ENCODE measurements at regions not wholly inside any gene's neighbourhood (a gene's known extent, or its start where the extent isn't known, plus 50 kb on each side); places are given as distances from the start of the nearest gene placed in this dataset.

DNA sequence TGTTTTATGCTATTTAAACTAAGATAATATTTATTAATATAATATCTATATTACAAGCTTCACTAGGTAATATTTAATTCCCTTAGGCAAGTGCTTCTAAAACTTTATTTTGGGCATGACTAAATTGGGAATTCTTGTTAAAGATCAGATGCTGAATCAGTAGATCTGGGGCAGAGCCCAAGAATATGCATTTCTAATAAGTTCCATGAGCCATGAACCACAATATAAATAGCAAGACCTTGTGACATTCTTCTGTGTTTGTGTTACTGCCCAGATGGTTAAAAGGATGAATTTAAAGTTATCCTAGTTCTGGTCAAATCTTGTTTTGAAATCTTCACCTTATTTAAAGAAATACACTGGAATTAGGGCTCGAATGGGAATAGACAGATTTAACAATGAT lies 258.4 kb upstream of the CACNA2D1 start:
- Histone ChIP-seq H3K4me1 (ENCODE audit: control insufficient read depth, insufficient read depth, low read length) (no peaks in the 10 kb centered on the region), H3K9ac (ENCODE audit: low read length) (no peak overlapping the region), H3K9me3 (ENCODE audit: control insufficient read depth, low read length) (no peaks in the 10 kb centered on the region), H3K4me3 (ENCODE audit: low read length) (no peak overlapping the region), H3K36me3 (ENCODE audit: control insufficient read depth, insufficient read depth, low read length) (no peaks in the 10 kb centered on the region), H3K27me3 (ENCODE audit: control insufficient read depth, insufficient read depth, low read length) (no peaks in the 10 kb centered on the region)

DNA sequence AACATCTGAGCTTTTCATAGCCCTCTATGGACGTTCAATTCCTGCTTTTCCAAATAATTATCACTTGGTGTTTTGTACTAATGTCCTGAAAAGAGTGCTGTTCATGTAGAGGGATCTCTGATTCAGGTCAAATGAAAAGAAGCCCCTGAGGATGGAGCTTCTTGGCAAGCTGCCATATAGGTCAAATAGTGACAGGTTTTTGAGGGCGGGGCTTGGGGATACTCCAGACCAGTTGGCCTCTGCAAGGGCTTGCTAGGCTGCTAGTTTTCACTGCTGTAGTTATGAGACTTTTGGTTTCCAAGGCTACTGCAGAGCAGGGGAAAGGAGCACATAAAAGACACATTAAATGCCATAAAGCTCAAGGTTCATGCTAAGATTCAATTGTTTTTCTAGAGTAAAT lies 257.2 kb upstream of the CACNA2D1 start:
- no peaks in the 10 kb centered on the region for H3K27me3 ChIP-seq (ENCODE audit: control insufficient read depth, insufficient read depth, low read length)
- H3K4me3 ChIP-seq (ENCODE audit: low read length), result no peak overlapping the region
- H3K4me1 ChIP-seq (ENCODE audit: control insufficient read depth, insufficient read depth, low read length), result no peaks in the 10 kb centered on the region
- H3K9me3 ChIP-seq (ENCODE audit: control insufficient read depth, low read length), result no peaks in the 10 kb centered on the region
- no peak overlapping the region for H3K9ac ChIP-seq (ENCODE audit: low read length)
- no peaks in the 10 kb centered on the region for H3K36me3 ChIP-seq (ENCODE audit: control insufficient read depth, insufficient read depth, low read length)

DNA sequence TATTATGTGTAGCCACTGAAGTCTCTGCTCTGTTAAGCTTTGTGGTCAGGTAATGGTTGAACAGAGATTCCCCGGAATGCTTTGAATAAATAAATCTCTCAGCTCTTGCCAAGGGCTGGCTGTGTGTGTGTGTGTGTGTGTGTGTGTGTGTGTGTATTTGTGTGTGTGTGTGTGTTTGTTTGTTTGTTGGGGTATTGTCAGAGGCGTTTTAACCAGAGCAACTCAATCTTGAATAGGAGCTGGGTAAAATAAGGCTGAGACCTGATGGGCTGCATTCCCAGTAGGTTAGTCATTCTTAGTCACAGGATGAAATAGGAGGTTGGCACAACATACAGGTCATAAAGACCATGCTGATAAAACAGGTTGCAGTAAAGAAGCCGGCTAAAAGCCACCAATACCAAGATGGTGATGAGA lies 256.2 kb upstream of the CACNA2D1 start:
- no peak overlapping the region for H3K9ac ChIP-seq (ENCODE audit: low read length)

GRCh38 chr7:82697897-82698296 lies 254.3 kb upstream of the CACNA2D1 start:
- Histone ChIP-seq H3K4me1 (ENCODE audit: control insufficient read depth, insufficient read depth, low read length) (no peaks in the 10 kb centered on the region), H3K36me3 (ENCODE audit: control insufficient read depth, insufficient read depth, low read length) (no peaks in the 10 kb centered on the region), H3K4me3 (ENCODE audit: low read length) (no peak overlapping the region), H3K9ac (ENCODE audit: low read length) (no peak overlapping the region), H3K27me3 (ENCODE audit: control insufficient read depth, insufficient read depth, low read length) (no peaks in the 10 kb centered on the region), H3K9me3 (ENCODE audit: control insufficient read depth, low read length) (no peaks in the 10 kb centered on the region)

More for the DNA sequence above, 256.2 kb upstream of the CACNA2D1 start:
- no peaks in the 10 kb centered on the region for H3K9me3 ChIP-seq (ENCODE audit: control insufficient read depth, low read length)
- no peaks in the 10 kb centered on the region for H3K27me3 ChIP-seq (ENCODE audit: control insufficient read depth, insufficient read depth, low read length)
- H3K36me3 ChIP-seq (ENCODE audit: control insufficient read depth, insufficient read depth, low read length), result no peaks in the 10 kb centered on the region
- no peak overlapping the region for H3K4me3 ChIP-seq (ENCODE audit: low read length)
- H3K4me1 ChIP-seq (ENCODE audit: control insufficient read depth, insufficient read depth, low read length), result no peaks in the 10 kb centered on the region

GRCh38 chr7:82696631-82697030 lies 253.1 kb upstream of the CACNA2D1 start:
- H3K4me1 ChIP-seq (ENCODE audit: control insufficient read depth, insufficient read depth, low read length), result no peaks in the 10 kb centered on the region
- H3K36me3 ChIP-seq (ENCODE audit: control insufficient read depth, insufficient read depth, low read length), result no peaks in the 10 kb centered on the region
- H3K27me3 ChIP-seq (ENCODE audit: control insufficient read depth, insufficient read depth, low read length), result no peaks in the 10 kb centered on the region
- H3K9me3 ChIP-seq (ENCODE audit: control insufficient read depth, low read length), result no peaks in the 10 kb centered on the region
- no peak overlapping the region for H3K4me3 ChIP-seq (ENCODE audit: low read length)
- H3K9ac ChIP-seq (ENCODE audit: low read length), result no peak overlapping the region

DNA sequence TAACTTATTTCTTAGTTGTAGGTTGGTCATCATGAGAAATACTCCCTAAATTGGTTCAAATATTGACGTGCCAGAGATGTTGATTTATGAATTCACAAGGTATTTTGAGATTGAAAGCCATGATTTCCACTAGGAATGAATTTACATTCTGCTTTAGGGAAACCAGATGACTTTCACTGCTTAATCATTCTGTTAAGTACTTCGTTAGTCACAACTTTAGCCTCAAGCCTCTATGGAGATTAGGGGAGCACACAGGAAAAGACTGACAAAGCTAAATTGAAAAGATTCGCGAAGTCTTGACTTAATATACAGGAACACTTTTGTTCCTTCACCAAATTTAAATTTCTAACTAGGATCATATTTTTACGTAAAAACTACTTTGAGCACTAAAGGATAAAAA lies 250.4 kb upstream of the CACNA2D1 start:
- H3K4me3 ChIP-seq (ENCODE audit: low read length), result no peak overlapping the region
- no peaks in the 10 kb centered on the region for H3K36me3 ChIP-seq (ENCODE audit: control insufficient read depth, insufficient read depth, low read length)
- H3K9ac ChIP-seq (ENCODE audit: low read length), result no peak overlapping the region
- H3K4me1 ChIP-seq (ENCODE audit: control insufficient read depth, insufficient read depth, low read length), result no peaks in the 10 kb centered on the region
- no peaks in the 10 kb centered on the region for H3K27me3 ChIP-seq (ENCODE audit: control insufficient read depth, insufficient read depth, low read length)
- no peaks in the 10 kb centered on the region for H3K9me3 ChIP-seq (ENCODE audit: control insufficient read depth, low read length)

DNA sequence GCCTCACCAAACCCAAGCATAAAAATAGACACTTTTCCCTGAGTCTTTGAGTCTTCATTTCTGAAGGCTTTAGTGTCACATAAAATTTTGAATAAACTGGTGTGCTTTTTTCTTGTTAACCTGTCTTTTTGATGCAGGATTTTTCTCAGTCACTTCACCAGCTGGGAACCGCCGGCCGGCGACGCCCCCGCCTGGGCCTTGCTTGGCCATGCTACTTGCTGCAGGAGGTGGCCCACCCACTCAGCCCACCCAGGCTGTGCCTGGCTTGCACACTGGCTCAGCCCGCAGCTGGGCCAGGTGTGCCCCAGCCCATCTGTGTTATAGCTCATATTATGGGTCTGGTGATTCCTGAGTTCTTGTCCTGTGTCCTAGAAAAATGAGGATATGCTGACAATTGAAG lies 247.4 kb upstream of the CACNA2D1 start:
- no peak overlapping the region for H3K4me3 ChIP-seq (ENCODE audit: low read length)
- H3K9ac ChIP-seq (ENCODE audit: low read length), result no peak overlapping the region
- no peaks in the 10 kb centered on the region for H3K27me3 ChIP-seq (ENCODE audit: control insufficient read depth, insufficient read depth, low read length)
- H3K36me3 ChIP-seq (ENCODE audit: control insufficient read depth, insufficient read depth, low read length), result no peaks in the 10 kb centered on the region
- no peaks in the 10 kb centered on the region for H3K9me3 ChIP-seq (ENCODE audit: control insufficient read depth, low read length)
- H3K4me1 ChIP-seq (ENCODE audit: control insufficient read depth, insufficient read depth, low read length), result no peaks in the 10 kb centered on the region

DNA sequence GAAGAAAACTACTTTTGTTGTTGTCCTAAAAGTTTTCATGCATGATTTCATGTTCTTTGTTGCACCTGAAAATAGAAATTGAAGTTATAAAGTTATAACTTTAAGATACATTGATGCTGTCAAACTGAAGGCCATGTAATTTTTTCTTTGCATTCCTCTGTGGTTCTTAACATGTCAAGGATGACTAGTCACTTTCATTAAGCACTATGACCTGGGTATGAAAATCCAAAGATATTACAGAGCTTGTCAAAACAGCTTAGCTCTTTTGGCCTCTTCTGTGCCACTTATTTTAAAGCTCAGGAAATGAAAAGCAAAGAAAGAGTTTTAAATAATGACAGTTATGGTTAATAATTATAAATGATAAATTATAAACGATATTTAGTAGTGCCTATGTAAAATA lies 241.6 kb upstream of the CACNA2D1 start:
- Histone ChIP-seq H3K27me3 (ENCODE audit: control insufficient read depth, insufficient read depth, low read length) (no peaks in the 10 kb centered on the region), H3K4me1 (ENCODE audit: control insufficient read depth, insufficient read depth, low read length) (no peaks in the 10 kb centered on the region), H3K4me3 (ENCODE audit: low read length) (no peak overlapping the region), H3K9ac (ENCODE audit: low read length) (no peak overlapping the region), H3K36me3 (ENCODE audit: control insufficient read depth, insufficient read depth, low read length) (no peaks in the 10 kb centered on the region), H3K9me3 (ENCODE audit: control insufficient read depth, low read length) (no peaks in the 10 kb centered on the region)

- H3K4me3 ChIP-seq (ENCODE audit: low read length), result no peak overlapping the region
- no peak overlapping the region for H3K9ac ChIP-seq (ENCODE audit: low read length)
- H3K4me1 ChIP-seq (ENCODE audit: control insufficient read depth, insufficient read depth, low read length), result no peaks in the 10 kb centered on the region
- no peaks in the 10 kb centered on the region for H3K36me3 ChIP-seq (ENCODE audit: control insufficient read depth, insufficient read depth, low read length)
- H3K9me3 ChIP-seq (ENCODE audit: control insufficient read depth, low read length), result no peaks in the 10 kb centered on the region
- no peaks in the 10 kb centered on the region for H3K27me3 ChIP-seq (ENCODE audit: control insufficient read depth, insufficient read depth, low read length)
These were observed 235.1 kb upstream of the CACNA2D1 start for GRCh38 chr7:82678716-82679115.

GRCh38 chr7:82678259-82678658 lies 234.7 kb upstream of the CACNA2D1 start:
- no peak overlapping the region for H3K9ac ChIP-seq (ENCODE audit: low read length)

GRCh38 chr7:82677493-82677892 lies 233.9 kb upstream of the CACNA2D1 start:
- Histone ChIP-seq H3K36me3 (ENCODE audit: control insufficient read depth, insufficient read depth, low read length) (no peaks in the 10 kb centered on the region), H3K27me3 (ENCODE audit: control insufficient read depth, insufficient read depth, low read length) (no peaks in the 10 kb centered on the region), H3K4me3 (ENCODE audit: low read length) (no peak overlapping the region), H3K9me3 (ENCODE audit: control insufficient read depth, low read length) (no peaks in the 10 kb centered on the region), H3K4me1 (ENCODE audit: control insufficient read depth, insufficient read depth, low read length) (no peaks in the 10 kb centered on the region), H3K9ac (ENCODE audit: low read length) (no peak overlapping the region)

More at GRCh38 chr7:82678259-82678658, 234.7 kb upstream of the CACNA2D1 start:
- H3K27me3 ChIP-seq (ENCODE audit: control insufficient read depth, insufficient read depth, low read length), result no peaks in the 10 kb centered on the region
- no peaks in the 10 kb centered on the region for H3K4me1 ChIP-seq (ENCODE audit: control insufficient read depth, insufficient read depth, low read length)
- no peak overlapping the region for H3K4me3 ChIP-seq (ENCODE audit: low read length)
- H3K36me3 ChIP-seq (ENCODE audit: control insufficient read depth, insufficient read depth, low read length), result no peaks in the 10 kb centered on the region
- H3K9me3 ChIP-seq (ENCODE audit: control insufficient read depth, low read length), result no peaks in the 10 kb centered on the region

DNA sequence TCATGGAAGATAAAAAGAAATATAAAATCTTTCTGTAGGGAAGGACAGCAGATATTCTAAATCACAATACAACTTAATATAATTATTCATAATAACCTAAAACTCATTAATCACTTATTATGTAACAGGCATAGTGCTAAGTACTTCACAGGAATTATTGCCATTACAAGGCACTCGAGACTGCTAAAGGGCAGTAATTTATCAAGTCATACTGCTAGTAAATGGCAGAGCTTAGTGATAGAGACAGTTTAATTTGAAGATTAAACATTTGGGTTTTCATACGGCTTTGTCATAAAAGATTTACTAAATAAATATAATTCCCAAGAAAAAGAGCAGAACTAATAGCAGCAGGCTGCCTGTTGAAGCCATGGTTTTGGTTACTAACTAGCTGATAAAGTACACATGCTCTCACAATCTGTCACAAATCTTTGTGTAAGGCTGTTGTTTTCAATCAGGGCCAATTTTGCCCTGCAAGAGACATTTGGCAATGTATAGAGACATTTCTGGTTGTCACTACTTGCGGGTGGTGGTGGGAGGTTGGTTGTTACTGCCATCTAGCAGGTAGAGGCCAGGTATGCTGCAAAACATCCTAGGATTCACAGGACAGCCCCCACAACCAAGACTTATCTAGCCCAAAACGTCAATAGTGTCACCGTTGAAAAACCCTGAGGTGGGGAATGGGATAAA lies 233.3 kb upstream of the CACNA2D1 start:
- Histone ChIP-seq H3K36me3 (ENCODE audit: control insufficient read depth, insufficient read depth, low read length) (no peaks in the 10 kb centered on the region), H3K4me1 (ENCODE audit: control insufficient read depth, insufficient read depth, low read length) (no peaks in the 10 kb centered on the region), H3K4me3 (ENCODE audit: low read length) (no peak overlapping the region), H3K9ac (ENCODE audit: low read length) (no peak overlapping the region), H3K27me3 (ENCODE audit: control insufficient read depth, insufficient read depth, low read length) (no peaks in the 10 kb centered on the region), H3K9me3 (ENCODE audit: control insufficient read depth, low read length) (no peaks in the 10 kb centered on the region)

GRCh38 chr7:82675396-82675795 lies 231.8 kb upstream of the CACNA2D1 start:
- no peak overlapping the region for H3K9ac ChIP-seq (ENCODE audit: low read length)
- H3K27me3 ChIP-seq (ENCODE audit: control insufficient read depth, insufficient read depth, low read length), result no peaks in the 10 kb centered on the region
- no peaks in the 10 kb centered on the region for H3K36me3 ChIP-seq (ENCODE audit: control insufficient read depth, insufficient read depth, low read length)
- no peaks in the 10 kb centered on the region for H3K9me3 ChIP-seq (ENCODE audit: control insufficient read depth, low read length)
- no peaks in the 10 kb centered on the region for H3K4me1 ChIP-seq (ENCODE audit: control insufficient read depth, insufficient read depth, low read length)
- no peak overlapping the region for H3K4me3 ChIP-seq (ENCODE audit: low read length)
